T-cell (primary cell): ENCODE measurements at regions not wholly inside any gene's neighbourhood (a gene's known extent, or its start where the extent isn't known, plus 50 kb on each side); places are given as distances from the start of the nearest gene placed in this dataset.

Experiments used
- ATAC-seq, 4 experiments: fragments of 200-7000 bp in 3 of 4; fragments of 150-1000 bp in 1 of 4; cut with Tn5 transposase; replicated peaks in 1 of 4; 1 replicate in 3 of 4; 2 replicates in 1 of 4; pipeline ENCODE4 v1.10.0; 2021; ENCODE audit warnings: moderate library complexity in 3 of 4, mild to moderate bottlenecking in 2 of 4, moderate number of reproducible peaks in 1 of 4
- CTCF ChIA-PET, 2 donors: fragments of 300-600 bp; sonication (Branson Sonifier 250); formaldehyde crosslinking; loops; one replicate each; lab custom pipeline; 2022; ENCODE audit warnings: antibody characterized with exemption in 2 of 2; lab: Charles Lee
- POLR2A ChIA-PET, 2 donors: fragments of 300-600 bp; sonication (Branson Sonifier 250); formaldehyde crosslinking; loops; one replicate each; lab custom pipeline; 2022; ENCODE audit warnings: antibody characterized with exemption in 2 of 2; lab: Charles Lee
- DNase-seq, 35 experiments: peaks; one replicate each; pipeline versions ENCODE4 v3.0.0 to v3.0.0-alpha.2; 2013 to 2023
- H3K27ac ChIP-seq: one replicate; pipeline ENCODE4 v1.5.1; 2013; ENCODE audit warnings: low read length
- H3K27me3 ChIP-seq, 2 experiments: replicated peaks in 1 of 2; 1 replicate in 1 of 2; 2 replicates in 1 of 2; pipeline versions ENCODE4 v1.6.1 to v1.7.0; 2013; ENCODE audit warnings: low read length in 1 of 2, mixed read lengths in 1 of 2; ENCODE audit not compliant: control insufficient read depth in 2 of 2, insufficient read depth in 2 of 2; ENCODE audit errors: extremely low read depth in 1 of 2
- H3K36me3 ChIP-seq, 2 donors: 1 replicate in 1 of 2; 2 replicates in 1 of 2; pipeline versions ENCODE4 v1.6.1 to v1.7.0; 2013; ENCODE audit warnings: low read length in 1 of 2; ENCODE audit not compliant: control insufficient read depth in 2 of 2, insufficient read depth in 1 of 2; ENCODE audit errors: extremely low read depth in 1 of 2
- H3K4me1 ChIP-seq, 2 experiments: 1 replicate in 1 of 2; 2 replicates in 1 of 2; pipeline versions ENCODE4 v1.6.1 to v1.7.0; 2013; ENCODE audit warnings: low read length in 2 of 2, mixed read lengths in 1 of 2; ENCODE audit not compliant: insufficient read depth in 2 of 2, control insufficient read depth in 1 of 2; ENCODE audit errors: extremely low read depth in 1 of 2
- H3K4me3 ChIP-seq, 2 donors: 1 replicate in 1 of 2; 2 replicates in 1 of 2; pipeline versions ENCODE4 v1.5.1 to v1.7.0; 2013; ENCODE audit warnings: mild to moderate bottlenecking in 2 of 2, low read length in 1 of 2, moderate library complexity in 1 of 2; ENCODE audit not compliant: control insufficient read depth in 1 of 2; ENCODE audit errors: extremely low read depth in 1 of 2
- H3K9me3 ChIP-seq: 2 replicates; pipeline ENCODE4 v1.7.0; 2013
- H3K27ac Mint-ChIP-seq, 2 donors: one replicate each; pipeline ENCODE4 v1.8.0; 2020 to 2021; ENCODE audit warnings: mild to moderate bottlenecking in 2 of 2, mixed read lengths in 2 of 2
- H3K27me3 Mint-ChIP-seq, 2 donors: one replicate each; pipeline ENCODE4 v1.8.0; 2021 to 2022; ENCODE audit warnings: mixed read lengths in 2 of 2
- H3K36me3 Mint-ChIP-seq: one replicate; pipeline ENCODE4 v1.8.0; 2021; ENCODE audit warnings: mixed read lengths
- H3K4me1 Mint-ChIP-seq, 3 donors: one replicate each; pipeline ENCODE4 v1.8.0; 2020 to 2022; ENCODE audit warnings: mixed read lengths in 3 of 3, mild to moderate bottlenecking in 1 of 3
- H3K4me3 Mint-ChIP-seq, 3 donors: one replicate each; pipeline ENCODE4 v1.8.0; 2020 to 2022; ENCODE audit warnings: mild to moderate bottlenecking in 3 of 3, mixed read lengths in 3 of 3, moderate library complexity in 3 of 3
- H3K9me3 Mint-ChIP-seq, 3 donors: one replicate each; pipeline ENCODE4 v1.8.0; 2020 to 2022; ENCODE audit warnings: mixed read lengths in 3 of 3
- WGBS: methylation state at CpG from one replicate; pipeline ENCODE4 v1.1.5; 2013; ENCODE audit warnings: missing lambda C conversion rate; ENCODE audit not compliant: insufficient coverage; 5-methylcytosine and 5-hydroxymethylcytosine counted together

- DNase-seq (no peak), ATAC-seq (no peak)
- Histone ChIP-seq H3K36me3 (no peaks in the 10 kb centered on the region), H3K27ac (no peak overlapping the region), H3K9me3 (no peaks in the 10 kb centered on the region), H3K4me3 (no peak overlapping the region), H3K4me1 (no peaks in the 10 kb centered on the region), H3K27me3 (peaks cover 0 to 4% of the 10 kb centered on the region in 2 experiments)
- ChIA-PET POLR2A (no interaction called here), CTCF (no interaction called here)
- no peaks in the 10 kb centered on the region for H3K4me1 Mint-ChIP-seq
- H3K27me3 Mint-ChIP-seq: peaks cover 12 to 14% of the 10 kb centered on the region in 2 donors
- H3K36me3 Mint-ChIP-seq: no peaks in the 10 kb centered on the region
- no peak overlapping the region for H3K27ac Mint-ChIP-seq
- H3K9me3 Mint-ChIP-seq: no peaks in the 10 kb centered on the region
- 100% methylated on average over 1 of the region's 3 CpGs for WGBS
- H3K4me3 Mint-ChIP-seq: no peak overlapping the region
Observed at GRCh38 chr9:90064971-90065370, 460.2 kb downstream of the GADD45G start.

- Mint-ChIP-seq H3K4me3 (no peak overlapping the region), H3K36me3 (no peaks in the 10 kb centered on the region), H3K27me3 (peaks cover 15 to 16% of the 10 kb centered on the region in 2 donors), H3K9me3 (no peaks in the 10 kb centered on the region), H3K27ac (no peak overlapping the region), H3K4me1 (no peaks in the 10 kb centered on the region)
- no peaks in the 10 kb centered on the region for H3K36me3 ChIP-seq
- ChIA-PET POLR2A (no interaction called here), CTCF (no interaction called here)
- H3K27me3 ChIP-seq: no peaks in the 10 kb centered on the region
- no CpG with 5 or more reads among the region's 2 CpGs for WGBS
- no peak for DNase-seq
- no peak for ATAC-seq
- H3K9me3 ChIP-seq: no peaks in the 10 kb centered on the region
- no peak overlapping the region for H3K4me3 ChIP-seq
- no peaks in the 10 kb centered on the region for H3K4me1 ChIP-seq
- no peak overlapping the region for H3K27ac ChIP-seq
Observed at GRCh38 chr9:90065851-90066250, 461.0 kb downstream of the GADD45G start.

- ATAC-seq (no peak), DNase-seq (no peak)
- ChIA-PET POLR2A (no interaction called here), CTCF (interaction anchor here in 1 of 2 donors (0.5 to 0.6 kb wide), 2 partner anchors 250 to 897 kb away, joined by 3 to 4 read pairs; no protein-coding TSS in a partner anchor)
- H3K4me3 ChIP-seq: no peak overlapping the region
- H3K9me3 Mint-ChIP-seq: no peaks in the 10 kb centered on the region
- no peak overlapping the region for H3K27ac ChIP-seq
- no peaks in the 10 kb centered on the region for H3K36me3 Mint-ChIP-seq
- 83% methylated on average over 1 of the region's 2 CpGs for whole genome bisulfite sequencing
- H3K4me1 Mint-ChIP-seq: no peaks in the 10 kb centered on the region
- H3K4me3 Mint-ChIP-seq: no peak overlapping the region
- H3K36me3 ChIP-seq: no peaks in the 10 kb centered on the region
- peaks cover 0 to 7% of the 10 kb centered on the region in 2 experiments for H3K27me3 ChIP-seq
- H3K27me3 Mint-ChIP-seq: peaks cover 21 to 23% of the 10 kb centered on the region in 2 donors
- H3K4me1 ChIP-seq: no peaks in the 10 kb centered on the region
- H3K27ac Mint-ChIP-seq: no peak overlapping the region
- H3K9me3 ChIP-seq: no peaks in the 10 kb centered on the region
Observed at GRCh38 chr9:90069085-90069484, 464.3 kb downstream of the GADD45G start.

GRCh38 chr9:90070056-90070455, 465.2 kb downstream of the GADD45G start:
- DNase-seq (no peak), ATAC-seq (no peak)
- POLR2A ChIA-PET: interaction anchor here in 1 of 2 donors (0.6 kb wide), 1 partner anchor 26 kb away, joined by 3 read pairs; no protein-coding TSS in a partner anchor
- H3K4me3 ChIP-seq: no peak overlapping the region
- 67% methylated on average over 5 of the region's 5 CpGs for WGBS
- no peaks in the 10 kb centered on the region for H3K36me3 ChIP-seq
- no peak overlapping the region for H3K27ac ChIP-seq
- no peaks in the 10 kb centered on the region for H3K9me3 Mint-ChIP-seq
- peaks cover 26 to 27% of the 10 kb centered on the region in 2 donors for H3K27me3 Mint-ChIP-seq
- H3K4me1 ChIP-seq: no peaks in the 10 kb centered on the region
- H3K27me3 ChIP-seq: peaks cover 0 to 8% of the 10 kb centered on the region in 2 experiments
- H3K4me3 Mint-ChIP-seq: no peak overlapping the region
- no peaks in the 10 kb centered on the region for H3K36me3 Mint-ChIP-seq
- no peaks in the 10 kb centered on the region for H3K4me1 Mint-ChIP-seq
- no peak overlapping the region for H3K27ac Mint-ChIP-seq
- CTCF ChIA-PET: no interaction called here
- H3K9me3 ChIP-seq: no peaks in the 10 kb centered on the region

- no peak for DNase-seq
- H3K36me3 ChIP-seq: no peaks in the 10 kb centered on the region
- Mint-ChIP-seq H3K9me3 (no peaks in the 10 kb centered on the region), H3K27me3 (peaks cover 27 to 28% of the 10 kb centered on the region in 2 donors), H3K27ac (no peak overlapping the region), H3K36me3 (no peaks in the 10 kb centered on the region), H3K4me3 (no peak overlapping the region), H3K4me1 (no peaks in the 10 kb centered on the region)
- H3K4me3 ChIP-seq: no peak overlapping the region
- H3K27me3 ChIP-seq: peaks cover 0 to 8% of the 10 kb centered on the region in 2 experiments
- POLR2A ChIA-PET: interaction anchor here (0.6 kb wide), 2 partner anchors 27 to 394 kb away, joined by 3 read pairs; no protein-coding TSS in a partner anchor
- WGBS: no CpG with 5 or more reads among the region's 1 CpG
- no peak overlapping the region for H3K27ac ChIP-seq
- no peak for ATAC-seq
- no peaks in the 10 kb centered on the region for H3K9me3 ChIP-seq
- no peaks in the 10 kb centered on the region for H3K4me1 ChIP-seq
- CTCF ChIA-PET: interaction anchor here in 1 of 2 donors (0.6 kb wide), 1 partner anchor 1686 kb away, joined by 3 read pairs; no protein-coding TSS in a partner anchor
Observed at GRCh38 chr9:90070469-90070868, 465.7 kb downstream of the GADD45G start.

- Histone ChIP-seq H3K27me3 (peaks cover 0 to 8% of the 10 kb centered on the region in 2 experiments), H3K36me3 (no peaks in the 10 kb centered on the region), H3K4me1 (no peaks in the 10 kb centered on the region), H3K9me3 (no peaks in the 10 kb centered on the region), H3K27ac (no peak overlapping the region), H3K4me3 (no peak overlapping the region)
- Mint-ChIP-seq H3K9me3 (no peaks in the 10 kb centered on the region), H3K4me1 (no peaks in the 10 kb centered on the region), H3K4me3 (no peak overlapping the region), H3K27ac (no peak overlapping the region), H3K36me3 (no peaks in the 10 kb centered on the region), H3K27me3 (peaks cover 33% of the 10 kb centered on the region in 2 donors)
- CTCF ChIA-PET: interaction anchor here in 1 of 2 donors (0.6 kb wide), 2 partner anchors 540 to 1685 kb away, joined by 3 to 12 read pairs; no protein-coding TSS in a partner anchor
- DNase-seq: no peak
- no CpG with 5 or more reads among the region's 7 CpGs for WGBS
- POLR2A ChIA-PET: interaction anchor here in 1 of 2 donors (0.6 kb wide), 1 partner anchor 395 kb away, joined by 3 read pairs; no protein-coding TSS in a partner anchor
- ATAC-seq: no peak
Observed at GRCh38 chr9:90070931-90071660, 466.3 kb downstream of the GADD45G start.
